Hepatocyte (in vitro differentiated cells): ENCODE measurements at regions not wholly inside any gene's neighbourhood (a gene's known extent, or its start where the extent isn't known, plus 50 kb on each side); places are given as distances from the start of the nearest gene placed in this dataset.

Experiments
- CTCF ChIP-seq: fragments of 200-600 bp; sonication (generic); IDR thresholded peaks from 2 replicates; pipeline ENCODE4 v1.5.1; 2016; ENCODE audit warnings: antibody characterized with exemption, mild to moderate bottlenecking; ENCODE audit not compliant: poor library complexity
- EZH2 ChIP-seq: fragments of 200-600 bp; sonication (generic); IDR thresholded peaks from 2 replicates; pipeline ENCODE4 v1.6.1; 2016; ENCODE audit warnings: antibody characterized with exemption, mild to moderate bottlenecking, borderline replicate concordance
- EZH2phosphoT487 ChIP-seq: fragments of 200-600 bp; sonication (generic); IDR thresholded peaks from one replicate; pipeline ENCODE4 v1.6.1; 2018; ENCODE audit warnings: antibody characterized with exemption, mild to moderate bottlenecking, low read depth, moderate library complexity; ENCODE audit not compliant: unreplicated experiment, severe bottlenecking

- no peak for TF ChIP-seq CTCF
- TF ChIP-seq EZH2: no peak
- TF ChIP-seq EZH2phosphoT487: no peak
Measured at GRCh38 chr10:117670116-117670904, 127.8 kb downstream of the EMX2 start.
